NT2/D1 (cell line): ENCODE measurements at regions not wholly inside any gene's neighbourhood (a gene's known extent, or its start where the extent isn't known, plus 50 kb on each side); places are given as distances from the start of the nearest gene placed in this dataset.

ENCODE experiments used
- DNase-seq: peaks from one replicate; pipeline ENCODE4 v3.0.0-alpha.2; 2011; ENCODE audit warnings: low read depth, low spot score
- H3K27me3 ChIP-seq: 2 replicates; pipeline ENCODE4 v1.6.0; 2011; ENCODE audit warnings: mild to moderate bottlenecking; ENCODE audit not compliant: insufficient read length, insufficient read depth
- H3K36me3 ChIP-seq: 2 replicates; pipeline ENCODE4 v1.6.1; 2011; ENCODE audit warnings: mild to moderate bottlenecking, low read length, mixed read lengths; ENCODE audit not compliant: insufficient read depth, insufficient read length
- H3K4me1 ChIP-seq: 2 replicates; pipeline ENCODE4 v1.5.1; 2011; ENCODE audit not compliant: insufficient read depth, insufficient read length
- H3K4me3 ChIP-seq: 2 replicates; pipeline ENCODE4 v1.5.1; 2011; ENCODE audit warnings: low read depth; ENCODE audit not compliant: insufficient read length
- H3K9ac ChIP-seq: 2 replicates; pipeline ENCODE4 v1.6.0; 2011; ENCODE audit warnings: low read depth; ENCODE audit not compliant: insufficient read length
- H3K9me3 ChIP-seq: 2 replicates; pipeline ENCODE4 v1.5.1; 2011; ENCODE audit warnings: mild to moderate bottlenecking, low read length; ENCODE audit not compliant: insufficient read depth
- SUZ12 ChIP-seq: IDR thresholded peaks from 2 replicates; pipeline ENCODE4 v1.6.1; 2011; ENCODE audit not compliant: insufficient read length, insufficient read depth; ENCODE audit errors: extremely low read depth
- YY1 ChIP-seq: IDR thresholded peaks from 2 replicates; pipeline ENCODE4 v1.6.1; 2011; ENCODE audit not compliant: insufficient read length, insufficient read depth
- ZNF274 ChIP-seq: IDR thresholded peaks from 2 replicates; pipeline ENCODE4 v1.6.1; 2011; ENCODE audit warnings: mild to moderate bottlenecking, low read depth, low read length

GRCh38 chr3:153042088-153042487 lies 119.9 kb upstream of the RAP2B start:
- H3K9ac ChIP-seq: no peak overlapping the region
- no peak overlapping the region for H3K4me3 ChIP-seq
- no peak for TF ChIP-seq ZNF274
- no peak for TF ChIP-seq YY1
- no peak for TF ChIP-seq SUZ12
- no peak for DNase-seq
- H3K4me1 ChIP-seq: no peaks in the 10 kb centered on the region
- H3K27me3 ChIP-seq: no peaks in the 10 kb centered on the region
- no peaks in the 10 kb centered on the region for H3K9me3 ChIP-seq
- no peaks in the 10 kb centered on the region for H3K36me3 ChIP-seq

- TF ChIP-seq SUZ12 (no peak), ZNF274 (no peak), YY1 (no peak)
- no peaks in the 10 kb centered on the region for H3K4me1 ChIP-seq
- H3K9me3 ChIP-seq: no peaks in the 10 kb centered on the region
- DNase-seq: no peak
- H3K9ac ChIP-seq: no peak overlapping the region
- H3K27me3 ChIP-seq: no peaks in the 10 kb centered on the region
- no peak overlapping the region for H3K4me3 ChIP-seq
- no peaks in the 10 kb centered on the region for H3K36me3 ChIP-seq
Measured at GRCh38 chr3:153043729-153044328, 118.2 kb upstream of the RAP2B start.

GRCh38 chr3:153045150-153045549 lies 116.9 kb upstream of the RAP2B start:
- TF ChIP-seq SUZ12 (no peak), YY1 (no peak), ZNF274 (no peak)
- H3K36me3 ChIP-seq: no peaks in the 10 kb centered on the region

GRCh38 chr3:153050978-153051377 lies 111.0 kb upstream of the RAP2B start:
- Histone ChIP-seq H3K9ac (no peak overlapping the region), H3K9me3 (no peaks in the 10 kb centered on the region)
- no peak for DNase-seq

More at GRCh38 chr3:153045150-153045549, 116.9 kb upstream of the RAP2B start:
- H3K4me1 ChIP-seq: no peaks in the 10 kb centered on the region
- H3K9me3 ChIP-seq: no peaks in the 10 kb centered on the region
- H3K4me3 ChIP-seq: no peak overlapping the region
- no peak overlapping the region for H3K9ac ChIP-seq
- H3K27me3 ChIP-seq: no peaks in the 10 kb centered on the region
- no peak for DNase-seq

GRCh38 chr3:153051427-153052095 lies 110.5 kb upstream of the RAP2B start:
- no peak for DNase-seq
- Histone ChIP-seq H3K27me3 (no peaks in the 10 kb centered on the region), H3K9ac (no peak overlapping the region), H3K9me3 (no peaks in the 10 kb centered on the region), H3K4me3 (no peak overlapping the region), H3K36me3 (no peaks in the 10 kb centered on the region), H3K4me1 (no peaks in the 10 kb centered on the region)
- TF ChIP-seq YY1 (no peak), ZNF274 (no peak), SUZ12 (no peak)

More at GRCh38 chr3:153050978-153051377, 111.0 kb upstream of the RAP2B start:
- Histone ChIP-seq H3K27me3 (no peaks in the 10 kb centered on the region), H3K36me3 (no peaks in the 10 kb centered on the region), H3K4me3 (no peak overlapping the region), H3K4me1 (no peaks in the 10 kb centered on the region)
- TF ChIP-seq YY1 (no peak), SUZ12 (no peak), ZNF274 (no peak)

- Histone ChIP-seq H3K36me3 (no peaks in the 10 kb centered on the region), H3K9ac (no peak overlapping the region), H3K27me3 (no peaks in the 10 kb centered on the region), H3K4me3 (no peak overlapping the region), H3K4me1 (no peaks in the 10 kb centered on the region), H3K9me3 (no peaks in the 10 kb centered on the region)
- TF ChIP-seq SUZ12 (no peak), YY1 (no peak)
- no peak for DNase-seq
Measured at GRCh38 chr3:153052096-153052460, 109.9 kb upstream of the RAP2B start.

GRCh38 chr3:153055217-153055616 lies 106.8 kb upstream of the RAP2B start:
- H3K27me3 ChIP-seq: no peaks in the 10 kb centered on the region
- H3K4me1 ChIP-seq: no peaks in the 10 kb centered on the region
- DNase-seq: no peak
- H3K9ac ChIP-seq: no peak overlapping the region
- H3K36me3 ChIP-seq: no peaks in the 10 kb centered on the region
- TF ChIP-seq ZNF274: no peak
- no peak for TF ChIP-seq YY1
- no peak for TF ChIP-seq SUZ12
- H3K4me3 ChIP-seq: no peak overlapping the region
- no peaks in the 10 kb centered on the region for H3K9me3 ChIP-seq
